Upper lobe of left lung (tissue), 4 donors: ENCODE measurements at regions not wholly inside any gene's neighbourhood (a gene's known extent, or its start where the extent isn't known, plus 50 kb on each side); places are given as distances from the start of the nearest gene placed in this dataset.

Experiments
- CTCF ChIP-seq, 6 experiments: fragments of 450-650 bp in 4 of 6; fragments of 200-600 bp in 2 of 6; sonication (generic) in 2 of 6; IDR thresholded peaks; one replicate each; pipeline ENCODE4 v1.5.1; 2016 to 2019; ENCODE audit warnings: antibody characterized with exemption in 6 of 6
- POLR2A ChIP-seq, 4 donors: fragments of 450-650 bp; IDR thresholded peaks; one replicate each; pipeline ENCODE4 v1.5.1; 2016 to 2017; ENCODE audit warnings: antibody characterized with exemption in 4 of 4, mild to moderate bottlenecking in 2 of 4

GRCh38 chr2:59939236-59939635 lies 614.2 kb downstream of the BCL11A start:
- TF ChIP-seq CTCF (IDR thresholded peaks at IDR 0.05) (no peak), POLR2A (IDR thresholded peaks at IDR 0.05) (no peak)
